HG02610 (cell line): ENCODE measurements at regions not wholly inside any gene's neighbourhood (a gene's known extent, or its start where the extent isn't known, plus 50 kb on each side); places are given as distances from the start of the nearest gene placed in this dataset.

Source experiments
- ATAC-seq: cut with Tn5 transposase; IDR thresholded peaks from one replicate; pipeline ENCODE4 v1.9.1; 2021; ENCODE audit warnings: mild to moderate bottlenecking, moderate library complexity; ENCODE audit not compliant: unreplicated experiment

GRCh38 chr6:117165911-117166499 lies 99.4 kb upstream of the VGLL2 start:
- no peak for ATAC-seq

DNA sequence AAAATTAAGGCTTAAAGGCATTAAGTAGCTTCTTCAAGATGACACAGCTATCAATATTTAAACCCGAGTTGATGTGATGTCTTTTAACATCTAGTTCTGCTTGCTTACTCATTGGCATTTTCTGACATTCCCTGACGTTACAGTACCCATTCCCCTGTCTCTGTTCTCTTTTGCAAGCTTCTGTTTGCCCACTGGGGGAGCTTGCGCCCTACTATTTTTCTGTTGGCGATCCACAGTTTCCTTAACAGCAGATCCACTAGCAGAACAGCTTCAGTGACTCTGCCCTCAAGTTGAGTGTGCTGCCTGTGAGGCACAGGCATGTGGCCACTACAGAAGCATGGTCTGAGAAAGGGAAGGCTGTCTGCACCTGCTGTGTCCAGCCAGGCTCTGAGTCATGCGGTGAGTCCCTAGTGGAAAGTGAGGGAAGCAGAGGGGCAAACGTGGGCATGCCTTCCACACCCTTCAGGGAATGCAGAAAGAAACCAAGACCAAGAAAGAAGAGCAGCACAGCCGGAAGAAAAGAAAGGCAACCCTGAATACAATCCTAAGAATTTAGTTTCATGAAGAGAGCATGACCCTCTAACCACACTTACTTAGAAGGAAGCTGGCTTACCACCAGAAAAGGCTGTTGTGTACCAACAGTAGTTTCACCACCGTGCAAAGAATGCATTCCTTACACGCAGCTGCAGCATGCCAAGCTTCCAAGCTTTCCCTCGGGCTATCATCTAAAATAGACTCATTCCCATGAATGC lies 97.7 kb upstream of the VGLL2 start:
- no peak for ATAC-seq

GRCh38 chr6:117168296-117169063 lies 96.9 kb upstream of the VGLL2 start:
- no peak for ATAC-seq

GRCh38 chr6:117169064-117169665 lies 96.2 kb upstream of the VGLL2 start:
- ATAC-seq = no peak

DNA sequence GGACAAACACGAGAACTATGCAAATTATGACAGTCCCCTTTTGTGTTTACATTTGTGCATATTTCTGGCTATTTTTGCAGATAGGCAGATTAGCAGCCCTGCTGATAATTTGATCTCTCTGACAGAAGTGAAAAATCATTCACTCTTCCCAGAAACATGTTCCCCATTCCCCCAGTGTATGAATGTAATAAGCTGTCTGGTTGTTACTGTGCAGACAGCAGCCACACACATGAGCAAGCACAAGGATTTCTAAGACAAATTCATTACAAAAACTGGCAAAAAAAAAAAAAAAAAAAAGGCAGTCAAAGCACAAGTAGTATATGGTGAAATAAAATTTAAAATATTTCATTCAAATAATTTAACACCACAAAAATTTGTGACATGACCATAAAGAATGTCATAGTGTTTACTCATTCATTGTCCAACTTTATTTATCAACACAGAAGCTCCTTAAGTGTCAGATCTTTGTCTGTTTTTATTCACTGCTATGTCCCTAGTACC lies 95.5 kb upstream of the VGLL2 start:
- no peak for ATAC-seq

DNA sequence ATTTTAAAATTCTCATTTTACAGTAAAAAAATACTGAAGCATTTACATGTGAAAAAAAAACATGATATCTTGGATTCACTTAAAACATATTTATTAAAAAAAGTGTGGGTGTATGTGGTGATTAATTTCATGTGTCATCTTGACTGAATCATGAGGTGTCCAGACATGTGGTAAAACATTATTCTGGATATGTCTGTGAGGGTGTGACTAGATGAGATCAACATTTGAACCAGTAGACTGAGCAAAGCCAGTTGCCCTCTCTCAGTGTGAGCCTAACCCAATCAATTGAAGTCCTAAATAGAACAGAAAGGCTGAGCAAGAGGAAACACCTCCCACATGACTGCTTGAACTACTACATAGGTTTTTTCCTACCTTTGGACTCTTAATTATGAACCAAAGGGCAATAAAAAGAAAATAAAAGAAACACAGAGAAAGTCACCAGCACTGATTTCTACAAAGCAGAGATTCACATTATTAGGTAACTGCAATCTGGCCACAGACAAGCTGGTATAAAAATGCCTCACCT lies 90.5 kb upstream of the VGLL2 start:
- no peak for ATAC-seq

- ATAC-seq = no peak
These were observed 76.6 kb upstream of the VGLL2 start for GRCh38 chr6:117188627-117189201.

- ATAC-seq = no peak
These were observed 74.3 kb upstream of the VGLL2 start for GRCh38 chr6:117191009-117191408.

- ATAC-seq = no peak
These were observed 73.9 kb upstream of the VGLL2 start for GRCh38 chr6:117191448-117191847.

DNA sequence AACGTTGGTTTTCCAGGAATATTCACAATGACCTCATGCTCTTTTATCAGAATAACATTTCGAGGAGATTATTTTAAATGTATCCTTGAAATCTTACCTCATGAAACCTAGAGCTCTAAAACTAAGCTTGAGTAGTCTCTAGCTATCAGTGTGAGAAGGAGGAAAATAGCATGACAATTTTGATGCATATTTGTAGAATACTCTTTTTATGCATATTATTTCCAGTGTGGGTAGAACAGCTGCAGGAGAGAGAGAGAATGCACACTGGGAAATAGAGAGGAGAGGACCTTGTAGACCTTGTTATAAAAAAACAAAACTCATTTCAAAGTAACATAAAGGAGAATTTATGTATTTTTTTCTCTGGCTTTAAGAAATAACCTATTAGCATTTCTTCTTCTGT lies 71.1 kb upstream of the VGLL2 start:
- no peak for ATAC-seq

DNA sequence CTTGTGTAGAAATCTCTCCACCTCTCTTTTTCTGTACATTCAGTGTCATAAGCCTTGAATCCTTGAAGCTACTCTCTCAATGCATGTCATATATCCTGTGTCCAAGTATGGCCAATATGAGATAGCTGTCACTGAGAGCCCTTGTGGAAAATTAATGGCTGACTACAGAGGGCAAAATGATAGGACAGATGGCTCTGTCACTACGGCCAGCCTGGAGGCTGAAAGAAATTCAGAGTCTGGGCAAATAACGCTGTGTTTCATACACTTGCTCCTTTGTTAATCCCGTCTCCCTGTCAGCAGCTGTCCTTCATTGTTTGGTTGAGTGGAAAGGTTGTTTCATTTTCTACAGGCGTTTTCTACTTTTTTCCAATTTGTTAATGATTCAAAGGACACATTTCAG lies 70.4 kb upstream of the VGLL2 start:
- ATAC-seq = no peak

GRCh38 chr6:117195728-117196127 lies 69.6 kb upstream of the VGLL2 start:
- no peak for ATAC-seq

DNA sequence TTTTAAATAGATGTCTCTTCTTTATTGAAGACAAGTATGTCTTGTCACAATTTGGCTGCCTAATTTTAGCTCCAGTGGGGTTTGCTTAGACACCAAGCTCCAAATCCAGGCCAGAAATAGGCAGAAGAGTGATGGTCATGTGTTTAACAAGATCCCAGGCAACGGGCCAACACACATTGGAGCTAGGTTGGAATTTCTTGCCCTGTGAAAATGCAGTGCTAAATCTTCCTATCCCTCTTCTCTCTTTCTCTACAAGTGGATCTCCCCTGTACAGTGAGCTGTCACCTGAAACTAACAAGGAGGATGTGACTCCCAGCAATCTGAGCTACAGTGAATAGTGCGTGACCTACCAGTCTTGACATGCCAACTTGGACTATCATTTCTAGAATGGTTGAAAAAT lies 65.3 kb upstream of the VGLL2 start:
- no peak for ATAC-seq

DNA sequence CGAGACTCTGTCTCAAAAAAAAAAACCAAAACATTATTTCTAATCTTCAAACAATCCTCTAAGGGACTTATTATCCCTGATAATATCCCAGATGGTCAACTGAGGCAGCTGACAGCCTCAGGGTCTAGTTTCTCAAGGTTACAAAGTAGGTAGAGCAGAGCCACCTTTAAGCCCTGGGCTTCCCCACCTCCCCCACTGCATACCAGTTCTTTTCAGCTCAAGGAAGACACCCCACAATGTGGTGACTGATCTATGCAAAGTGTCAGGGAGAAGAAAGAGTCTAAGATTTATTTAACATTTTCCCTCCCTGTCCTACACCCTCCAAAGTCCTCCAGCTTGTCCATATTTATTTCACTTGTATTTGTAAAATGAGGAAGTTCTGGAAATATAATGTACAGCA lies 60.5 kb upstream of the VGLL2 start:
- no peak for ATAC-seq

- no peak for ATAC-seq
These were observed 59.5 kb upstream of the VGLL2 start for GRCh38 chr6:117205876-117206275.

DNA sequence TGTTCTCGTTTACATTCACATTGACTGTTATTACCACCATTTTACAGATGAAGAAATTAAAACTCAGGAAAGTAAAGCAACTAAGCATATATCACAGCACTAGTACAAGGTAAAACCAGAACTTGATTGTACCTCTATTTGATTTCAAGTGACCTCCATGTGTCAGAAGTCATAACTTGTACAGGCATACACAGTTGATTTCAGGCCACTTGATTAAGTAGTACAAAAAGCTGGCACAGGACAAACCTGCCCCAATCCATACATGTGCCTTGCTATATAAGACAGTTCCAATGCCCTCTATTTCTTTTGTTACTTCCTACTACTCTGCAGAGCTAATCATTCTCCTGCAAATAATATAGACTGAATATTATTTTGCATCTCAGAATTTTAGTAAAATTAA lies 58.8 kb upstream of the VGLL2 start:
- no peak for ATAC-seq

DNA sequence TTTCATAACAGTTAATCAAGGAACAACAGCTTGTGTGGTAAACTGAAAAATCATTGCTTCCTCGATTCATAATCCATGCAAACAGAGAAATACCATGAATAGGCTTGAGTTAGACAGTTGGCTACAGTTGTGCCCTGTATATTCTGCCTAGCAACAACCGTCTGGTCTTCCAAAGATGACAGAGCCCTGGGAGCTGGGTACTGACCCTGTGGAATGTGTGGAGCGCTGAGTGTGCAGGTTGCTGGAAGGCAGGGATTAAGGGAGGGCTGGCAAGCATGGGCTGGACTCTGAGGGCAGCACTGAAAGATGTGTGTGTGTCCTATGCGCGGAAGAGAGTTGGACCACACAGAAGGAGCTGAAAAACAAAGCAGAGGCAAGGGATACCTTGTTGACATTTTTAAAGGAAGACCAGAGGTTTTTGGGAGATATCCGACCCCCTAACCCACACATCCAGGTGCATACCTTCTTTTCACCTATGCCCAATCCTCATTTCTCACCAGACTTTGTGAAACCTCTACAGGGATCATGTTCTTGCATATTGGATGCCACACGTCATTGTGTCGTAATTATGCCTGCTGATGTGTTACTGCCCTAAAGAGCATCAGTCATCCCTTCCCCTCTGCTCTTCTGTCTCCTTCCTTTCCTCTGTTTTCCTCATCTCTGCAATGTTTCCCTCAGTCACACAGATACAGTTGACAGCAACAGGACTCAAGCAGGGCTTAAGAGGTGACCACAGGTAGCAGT lies 58.2 kb upstream of the VGLL2 start:
- ATAC-seq = no peak

DNA sequence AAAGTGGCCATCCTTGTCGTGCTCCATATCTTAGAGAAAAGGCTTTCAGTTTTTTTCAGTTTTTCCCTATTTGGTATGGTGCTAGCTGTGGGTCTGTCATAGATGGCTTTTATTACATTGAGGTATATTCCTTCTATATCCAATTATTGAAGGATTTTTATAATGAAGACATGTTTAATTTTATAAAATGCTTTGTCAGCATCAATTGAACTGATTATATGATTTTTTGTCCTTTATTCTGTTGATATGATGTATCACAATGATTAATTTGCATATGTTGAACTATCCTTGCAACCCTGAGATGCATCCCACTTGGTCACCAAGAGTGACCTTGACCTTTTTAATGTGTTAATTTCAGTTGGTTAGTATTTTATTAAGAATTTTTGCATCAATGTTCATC lies 55.1 kb upstream of the VGLL2 start:
- no peak for ATAC-seq

DNA sequence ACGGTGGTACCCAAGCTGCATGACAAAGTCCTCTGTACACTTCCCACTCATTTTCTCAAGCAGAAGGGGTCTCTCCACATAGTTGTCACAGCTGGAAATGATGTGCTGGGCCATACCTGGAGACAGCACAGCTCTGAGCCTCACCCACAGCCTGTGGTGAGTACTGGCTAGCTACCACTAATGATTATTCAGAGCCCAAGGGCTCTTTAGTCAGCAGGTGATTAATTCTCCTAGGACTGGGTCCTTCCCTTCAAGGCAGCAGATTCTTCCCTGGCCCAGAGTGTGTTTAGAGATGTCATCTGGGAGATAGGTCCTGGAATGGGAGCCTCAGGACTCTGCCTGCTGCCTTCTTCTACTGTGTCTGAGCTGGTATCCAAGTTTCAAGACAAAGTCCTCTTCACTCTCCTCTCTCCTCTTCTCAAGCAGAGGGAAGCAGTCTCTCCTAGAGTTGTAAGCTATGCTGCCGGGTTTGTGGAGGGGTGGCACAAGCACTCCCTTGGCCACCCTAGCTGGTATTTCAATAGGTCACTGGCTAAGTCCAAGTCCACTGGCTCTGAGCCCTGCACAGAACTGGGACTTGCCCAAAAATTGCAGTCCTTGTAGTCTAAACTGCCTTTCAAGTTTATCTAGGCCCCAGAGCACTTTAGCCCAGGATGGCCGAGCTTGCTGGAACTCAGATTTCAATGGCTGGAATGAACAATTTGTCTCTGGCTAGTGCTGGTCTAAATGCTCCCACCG lies 49.8 kb upstream of the VGLL2 start:
- ATAC-seq = no peak
